ENCODE measurements at regions not wholly inside any gene's neighbourhood (a gene's known extent, or its start where the extent isn't known, plus 50 kb on each side); places are given as distances from the start of the nearest gene placed in this dataset.

- intact Hi-C loops (cut with DNase I, micrococcal nuclease), result no loop called here
- ATAC-seq, result no peak
- DNase-seq, result no peak
These were observed 180.3 kb upstream of the ZC3H12A start for GRCh38 chr1:37294096-37294495.

GRCh38 chr1:37294529-37294928 is 179.9 kb upstream of the ZC3H12A start:
- intact Hi-C loops (cut with DNase I, micrococcal nuclease), result no loop called here
- ATAC-seq, result no peak
- no peak for DNase-seq

GRCh38 chr1:37298769-37299168 is 175.6 kb upstream of the ZC3H12A start:
- ATAC-seq (no peak), DNase-seq (no peak)
- intact Hi-C loops (cut with DNase I, micrococcal nuclease), result no loop called here

GRCh38 chr1:37299216-37299615 is 175.2 kb upstream of the ZC3H12A start:
- intact Hi-C loops (cut with DNase I, micrococcal nuclease), result no loop called here
- ATAC-seq, result no peak
- DNase-seq, result no peak

GRCh38 chr1:37303884-37304574 is 170.4 kb upstream of the ZC3H12A start:
- DNase-seq, result no peak
- intact Hi-C loops (cut with DNase I, micrococcal nuclease), result no loop called here
- ATAC-seq, result no peak

- DNase-seq (no peak), ATAC-seq (no peak)
- intact Hi-C loops (cut with DNase I, micrococcal nuclease), result no loop called here
These were observed 169.3 kb upstream of the ZC3H12A start for GRCh38 chr1:37305108-37305507.

GRCh38 chr1:37305841-37306240 is 168.5 kb upstream of the ZC3H12A start:
- intact Hi-C loops (cut with DNase I, micrococcal nuclease), result no loop called here
- DNase-seq, result no peak
- no peak for ATAC-seq

GRCh38 chr1:37306461-37306860 is 167.9 kb upstream of the ZC3H12A start:
- no peak for DNase-seq
- intact Hi-C loops (cut with DNase I, micrococcal nuclease), result no loop called here
- no peak for ATAC-seq

- no peak for DNase-seq
- no peak for ATAC-seq
- intact Hi-C loops (cut with DNase I, micrococcal nuclease), result no loop called here
These were observed 167.5 kb upstream of the ZC3H12A start for GRCh38 chr1:37306871-37307270.

GRCh38 chr1:37308031-37308960 is 166.1 kb upstream of the ZC3H12A start:
- ATAC-seq, result no peak
- DNase-seq, result no peak
- intact Hi-C loops (cut with DNase I, micrococcal nuclease), result no loop called here

- no peak for ATAC-seq
- intact Hi-C loops (cut with DNase I, micrococcal nuclease), result no loop called here
- DNase-seq, result no peak
These were observed 164.8 kb upstream of the ZC3H12A start for GRCh38 chr1:37309574-37309973.

GRCh38 chr1:37310064-37310463 is 164.3 kb upstream of the ZC3H12A start:
- ATAC-seq (no peak), DNase-seq (no peak)
- intact Hi-C loops (cut with DNase I, micrococcal nuclease), result no loop called here

GRCh38 chr1:37315371-37315846 is 159.0 kb upstream of the ZC3H12A start:
- DNase-seq (no peak), ATAC-seq (no peak)
- intact Hi-C loops (cut with DNase I, micrococcal nuclease), result no loop called here

GRCh38 chr1:37317870-37318467 is 156.4 kb upstream of the ZC3H12A start:
- no peak for ATAC-seq
- DNase-seq, result no peak
- intact Hi-C loops (cut with DNase I, micrococcal nuclease), result no loop called here

GRCh38 chr1:37318490-37318889 is 155.9 kb upstream of the ZC3H12A start:
- DNase-seq (no peak), ATAC-seq (no peak)
- intact Hi-C loops (cut with DNase I, micrococcal nuclease), result no loop called here

GRCh38 chr1:37319284-37319683 is 155.1 kb upstream of the ZC3H12A start:
- intact Hi-C loops (cut with DNase I, micrococcal nuclease), result no loop called here
- DNase-seq (no peak), ATAC-seq (no peak)

GRCh38 chr1:37323486-37324377 is 150.6 kb upstream of the ZC3H12A start:
- intact Hi-C loops (cut with DNase I, micrococcal nuclease), result no loop called here
- ATAC-seq, result no peak
- no peak for DNase-seq

- intact Hi-C loops (cut with DNase I, micrococcal nuclease), result no loop called here
- DNase-seq (no peak), ATAC-seq (no peak)
These were observed 149.4 kb upstream of the ZC3H12A start for GRCh38 chr1:37325010-37325409.

All from left colon (tissue), 2 donors.